ENCODE measurements at regions not wholly inside any gene's neighbourhood (a gene's known extent, or its start where the extent isn't known, plus 50 kb on each side); places are given as distances from the start of the nearest gene placed in this dataset.

- BruUV-seq (replicated peaks) = no TSS peak
- Histone ChIP-seq H3K9me2 (ENCODE audit: insufficient read depth, low read length) (no peaks in the 10 kb centered on the region), H3K4me2 (ENCODE audit: low read length) (no peak overlapping the region), H3K79me2 (ENCODE audit: insufficient read depth, low read depth, low read length) (no peaks in the 10 kb centered on the region), H2AFZ (ENCODE audit: low read length) (no peak overlapping the region), H3K27ac (ENCODE audit: low read depth, low read length, poor library complexity, severe bottlenecking) (no peak overlapping the region), H4K20me1 (ENCODE audit: insufficient read depth, low read length) (no peaks in the 10 kb centered on the region), H3K4me3 (ENCODE audit: low read depth, low read length, poor library complexity, severe bottlenecking) (no peak overlapping the region), H3K4me1 (ENCODE audit: insufficient read depth, low read length, poor library complexity, severe bottlenecking) (no peaks in the 10 kb centered on the region), H3K9me3 (ENCODE audit: low read length) (no peaks in the 10 kb centered on the region), H3K36me3 (ENCODE audit: insufficient read depth, low read length) (no peaks in the 10 kb centered on the region)
- POLR2A ChIA-PET = interaction anchor here (0.5 kb wide), 1 partner anchor 1954 kb away, joined by 3 read pairs; no protein-coding TSS in a partner anchor
- TF ChIP-seq EZH2phosphoT487 (IDR thresholded peaks at IDR 0.05; ENCODE audit: borderline replicate concordance, low read depth, low read length) (no peak), CTCF (conservative IDR thresholded peaks at IDR 0.05; ENCODE audit: low read length) (no peak)
- DNase-seq (ENCODE audit: low spot score) = no peak
- intact Hi-C loops (cut with micrococcal nuclease; ENCODE audit: unreplicated experiment) = no loop called here
- CTCF ChIA-PET (ENCODE audit: unreplicated experiment) = no interaction called here
Observed at GRCh38 chr3:64316971-64317370, 91.7 kb upstream of the PRICKLE2 start.

GRCh38 chr3:64311424-64312061 lies 86.3 kb upstream of the PRICKLE2 start:
- H3K4me1 ChIP-seq (ENCODE audit: insufficient read depth, low read length, poor library complexity, severe bottlenecking) = no peaks in the 10 kb centered on the region
- no peaks in the 10 kb centered on the region for H3K79me2 ChIP-seq (ENCODE audit: insufficient read depth, low read depth, low read length)
- no peak overlapping the region for H3K27ac ChIP-seq (ENCODE audit: low read depth, low read length, poor library complexity, severe bottlenecking)
- no peak overlapping the region for H3K4me3 ChIP-seq (ENCODE audit: low read depth, low read length, poor library complexity, severe bottlenecking)
- no TSS peak for BruUV-seq (replicated peaks)
- no peaks in the 10 kb centered on the region for H3K9me2 ChIP-seq (ENCODE audit: insufficient read depth, low read length)
- no peak for DNase-seq (ENCODE audit: low spot score)
- H3K36me3 ChIP-seq (ENCODE audit: insufficient read depth, low read length) = no peaks in the 10 kb centered on the region
- TF ChIP-seq CTCF (conservative IDR thresholded peaks at IDR 0.05; ENCODE audit: low read length) (no peak), EZH2phosphoT487 (IDR thresholded peaks at IDR 0.05; ENCODE audit: borderline replicate concordance, low read depth, low read length) (no peak)
- H3K4me2 ChIP-seq (ENCODE audit: low read length) = no peak overlapping the region
- H4K20me1 ChIP-seq (ENCODE audit: insufficient read depth, low read length) = no peaks in the 10 kb centered on the region
- ChIA-PET CTCF (ENCODE audit: unreplicated experiment) (no interaction called here), POLR2A (no interaction called here)
- H2AFZ ChIP-seq (ENCODE audit: low read length) = no peak overlapping the region
- intact Hi-C loops (cut with micrococcal nuclease; ENCODE audit: unreplicated experiment) = no loop called here
- H3K9me3 ChIP-seq (ENCODE audit: low read length) = no peaks in the 10 kb centered on the region

- no peak for DNase-seq (ENCODE audit: low spot score)
- BruUV-seq (replicated peaks) = no TSS peak
- TF ChIP-seq EZH2phosphoT487 (IDR thresholded peaks at IDR 0.05; ENCODE audit: borderline replicate concordance, low read depth, low read length) (no peak), CTCF (conservative IDR thresholded peaks at IDR 0.05; ENCODE audit: low read length) (no peak)
- Histone ChIP-seq H3K4me2 (ENCODE audit: low read length) (no peak overlapping the region), H4K20me1 (ENCODE audit: insufficient read depth, low read length) (no peaks in the 10 kb centered on the region), H3K9me3 (ENCODE audit: low read length) (no peaks in the 10 kb centered on the region), H3K4me3 (ENCODE audit: low read depth, low read length, poor library complexity, severe bottlenecking) (no peak overlapping the region), H2AFZ (ENCODE audit: low read length) (no peak overlapping the region), H3K4me1 (ENCODE audit: insufficient read depth, low read length, poor library complexity, severe bottlenecking) (no peaks in the 10 kb centered on the region), H3K27ac (ENCODE audit: low read depth, low read length, poor library complexity, severe bottlenecking) (no peak overlapping the region), H3K79me2 (ENCODE audit: insufficient read depth, low read depth, low read length) (no peaks in the 10 kb centered on the region), H3K36me3 (ENCODE audit: insufficient read depth, low read length) (no peaks in the 10 kb centered on the region), H3K9me2 (ENCODE audit: insufficient read depth, low read length) (no peaks in the 10 kb centered on the region)
- ChIA-PET POLR2A (no interaction called here), CTCF (ENCODE audit: unreplicated experiment) (no interaction called here)
- intact Hi-C loops (cut with micrococcal nuclease; ENCODE audit: unreplicated experiment) = no loop called here
Observed at GRCh38 chr3:64308931-64309330, 83.7 kb upstream of the PRICKLE2 start.
